ENCODE measurements at regions not wholly inside any gene's neighbourhood (a gene's known extent, or its start where the extent isn't known, plus 50 kb on each side); places are given as distances from the start of the nearest gene placed in this dataset.
"Not testable (repeated sequence)": the region's sequence is repeated elsewhere in the genome, so short reads cannot be mapped to it uniquely, and the experiment has no call there.

- DNase-seq (ENCODE audit: low read depth in 1 of 2, low spot score in 1 of 2), result no peak
- Histone ChIP-seq H3K27ac (replicated peaks) (no peak overlapping the region), H3K4me3 (replicated peaks; ENCODE audit: insufficient read depth, low read length) (no peak overlapping the region), H3K27me3 (ENCODE audit: insufficient read depth, poor library complexity, severe bottlenecking) (no peaks in the 10 kb centered on the region)
- TF ChIP-seq POLR2AphosphoS5 (IDR thresholded peaks at IDR 0.05; ENCODE audit: low read depth), result no peak
Observed at GRCh38 chr2:48089644-48090043, 183.3 kb upstream of the FBXO11 start.

DNA sequence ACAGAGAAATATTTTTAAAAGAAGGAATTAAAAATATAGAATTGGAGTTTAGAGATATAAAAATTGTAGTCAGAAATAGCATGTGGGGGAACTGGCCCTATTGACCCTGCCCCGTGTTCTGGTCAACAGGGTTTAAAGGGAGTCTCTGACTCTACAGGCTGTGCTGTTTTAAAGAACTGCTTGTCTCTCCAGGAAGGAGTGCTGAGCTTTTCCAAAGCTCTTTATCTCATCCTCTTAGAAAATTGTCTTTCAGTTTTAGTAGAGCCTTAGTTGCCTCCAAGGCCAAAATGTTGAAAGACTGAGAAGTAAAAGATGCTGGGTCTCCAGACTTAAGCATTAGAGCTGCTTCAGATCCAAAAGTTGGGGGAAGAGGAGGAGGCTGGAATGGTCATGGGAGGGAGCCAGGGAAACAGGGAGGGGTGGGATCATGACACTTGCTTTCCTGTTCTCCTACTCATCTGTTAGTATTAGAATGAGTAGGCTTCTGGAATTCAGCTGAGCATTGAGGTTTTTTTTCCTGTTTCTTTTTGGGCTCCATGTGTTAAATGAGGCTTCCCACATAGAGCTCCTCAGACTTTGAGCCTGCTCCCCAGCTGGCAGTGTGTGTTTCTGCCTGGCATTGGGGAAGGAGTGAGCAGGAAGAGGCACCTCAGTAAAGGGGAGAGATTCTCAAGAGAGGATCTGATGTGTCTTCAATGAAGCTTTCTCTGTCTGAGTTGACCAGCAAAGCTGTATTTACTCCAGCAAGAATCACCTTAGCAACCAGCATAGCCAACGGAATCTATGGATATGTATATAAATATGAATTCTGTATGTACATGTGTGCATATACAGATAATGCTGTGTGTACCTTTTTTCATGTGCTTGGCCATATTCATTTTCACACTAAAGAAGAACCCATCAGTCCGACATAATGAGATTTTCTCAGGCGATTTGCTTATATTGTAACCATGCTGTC, 186.8 kb upstream of the FBXO11 start:
- no peak for DNase-seq (ENCODE audit: low read depth in 1 of 2, low spot score in 1 of 2)
- H3K4me3 ChIP-seq (replicated peaks; ENCODE audit: insufficient read depth, low read length), result no peak overlapping the region
- no peaks in the 10 kb centered on the region for H3K27me3 ChIP-seq (ENCODE audit: insufficient read depth, poor library complexity, severe bottlenecking)
- no peak overlapping the region for H3K27ac ChIP-seq (replicated peaks)
- TF ChIP-seq CTCF (IDR thresholded peaks at IDR 0.05; ENCODE audit: insufficient read depth, low read length) (no peak), SPI1 (IDR thresholded peaks at IDR 0.05; ENCODE audit: borderline replicate concordance, low read depth) (no peak), GABPA (IDR thresholded peaks at IDR 0.05; ENCODE audit: low read depth) (no peak), POLR2AphosphoS5 (IDR thresholded peaks at IDR 0.05; ENCODE audit: low read depth) (no peak)
- TF ChIP-seq, protein P1, sequence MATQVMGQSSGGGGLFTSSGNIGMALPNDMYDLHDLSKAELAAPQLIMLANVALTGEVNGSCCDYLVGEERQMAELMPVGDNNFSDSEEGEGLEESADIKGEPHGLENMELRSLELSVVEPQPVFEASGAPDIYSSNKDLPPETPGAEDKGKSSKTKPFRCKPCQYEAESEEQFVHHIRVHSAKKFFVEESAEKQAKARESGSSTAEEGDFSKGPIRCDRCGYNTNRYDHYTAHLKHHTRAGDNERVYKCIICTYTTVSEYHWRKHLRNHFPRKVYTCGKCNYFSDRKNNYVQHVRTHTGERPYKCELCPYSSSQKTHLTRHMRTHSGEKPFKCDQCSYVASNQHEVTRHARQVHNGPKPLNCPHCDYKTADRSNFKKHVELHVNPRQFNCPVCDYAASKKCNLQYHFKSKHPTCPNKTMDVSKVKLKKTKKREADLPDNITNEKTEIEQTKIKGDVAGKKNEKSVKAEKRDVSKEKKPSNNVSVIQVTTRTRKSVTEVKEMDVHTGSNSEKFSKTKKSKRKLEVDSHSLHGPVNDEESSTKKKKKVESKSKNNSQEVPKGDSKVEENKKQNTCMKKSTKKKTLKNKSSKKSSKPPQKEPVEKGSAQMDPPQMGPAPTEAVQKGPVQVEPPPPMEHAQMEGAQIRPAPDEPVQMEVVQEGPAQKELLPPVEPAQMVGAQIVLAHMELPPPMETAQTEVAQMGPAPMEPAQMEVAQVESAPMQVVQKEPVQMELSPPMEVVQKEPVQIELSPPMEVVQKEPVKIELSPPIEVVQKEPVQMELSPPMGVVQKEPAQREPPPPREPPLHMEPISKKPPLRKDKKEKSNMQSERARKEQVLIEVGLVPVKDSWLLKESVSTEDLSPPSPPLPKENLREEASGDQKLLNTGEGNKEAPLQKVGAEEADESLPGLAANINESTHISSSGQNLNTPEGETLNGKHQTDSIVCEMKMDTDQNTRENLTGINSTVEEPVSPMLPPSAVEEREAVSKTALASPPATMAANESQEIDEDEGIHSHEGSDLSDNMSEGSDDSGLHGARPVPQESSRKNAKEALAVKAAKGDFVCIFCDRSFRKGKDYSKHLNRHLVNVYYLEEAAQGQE (IDR thresholded peaks at IDR 0.05; ENCODE audit: insufficient replicate concordance, low read depth), result no peak

DNA sequence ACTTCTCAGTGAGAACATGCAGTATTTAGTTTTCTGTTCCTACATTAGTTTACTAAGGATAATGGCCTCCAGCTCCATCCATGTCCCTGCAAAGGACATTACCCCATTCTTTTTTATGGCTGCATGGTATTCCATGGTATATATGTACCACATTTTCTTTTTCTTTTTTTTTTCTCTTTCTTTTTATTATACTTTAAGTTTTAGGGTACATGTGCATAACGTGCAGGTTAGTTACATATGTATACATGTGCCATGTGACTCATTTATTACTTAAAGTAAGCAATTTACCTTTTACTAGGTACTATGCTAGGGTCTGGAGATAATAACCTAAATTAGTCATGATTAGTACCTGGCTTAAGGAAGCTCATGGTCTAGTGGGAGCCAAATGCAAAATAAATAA, 190.5 kb upstream of the FBXO11 start:
- not testable (repeated sequence) for H3K4me3 ChIP-seq (replicated peaks; ENCODE audit: insufficient read depth, low read length); H3K27me3 ChIP-seq (ENCODE audit: insufficient read depth, poor library complexity, severe bottlenecking); DNase-seq (ENCODE audit: low read depth in 1 of 2, low spot score in 1 of 2); H3K27ac ChIP-seq (replicated peaks)

DNA sequence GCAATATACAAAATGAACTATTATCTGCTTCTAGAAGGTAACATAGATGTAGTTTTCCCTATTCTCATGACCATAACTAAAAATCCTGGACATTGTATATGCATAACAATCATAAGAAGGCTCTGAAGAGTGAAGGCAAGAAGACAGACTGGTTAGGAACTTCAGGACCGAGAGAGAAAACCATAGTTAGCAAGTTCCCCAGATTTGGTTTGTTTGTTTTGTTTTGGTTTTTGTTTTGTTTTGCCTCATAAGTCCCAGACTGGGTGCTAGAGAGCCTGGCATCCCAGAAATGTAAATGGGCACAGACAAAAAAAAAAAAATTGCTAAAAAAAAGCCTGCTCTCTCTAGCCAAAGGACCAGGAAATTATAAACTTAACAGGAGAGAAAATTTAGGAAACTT, 192.2 kb upstream of the FBXO11 start:
- DNase-seq (ENCODE audit: low read depth in 1 of 2, low spot score in 1 of 2), result no peak
- no peak overlapping the region for H3K27ac ChIP-seq (replicated peaks)
- H3K4me3 ChIP-seq (replicated peaks; ENCODE audit: insufficient read depth, low read length), result no peak overlapping the region
- H3K27me3 ChIP-seq (ENCODE audit: insufficient read depth, poor library complexity, severe bottlenecking), result no peaks in the 10 kb centered on the region
- TF ChIP-seq CTCF (IDR thresholded peaks at IDR 0.05; ENCODE audit: insufficient read depth, low read length) (no peak), GABPA (IDR thresholded peaks at IDR 0.05; ENCODE audit: low read depth) (no peak), SPI1 (IDR thresholded peaks at IDR 0.05; ENCODE audit: borderline replicate concordance, low read depth) (no peak), POLR2AphosphoS5 (IDR thresholded peaks at IDR 0.05; ENCODE audit: low read depth) (no peak)
- TF ChIP-seq, protein P1 (IDR thresholded peaks at IDR 0.05; ENCODE audit: insufficient replicate concordance, low read depth), result no peak

GRCh38 chr2:48104418-48104817, 198.1 kb upstream of the FBXO11 start:
- Histone ChIP-seq H3K27ac (replicated peaks) (no peak overlapping the region), H3K4me3 (replicated peaks; ENCODE audit: insufficient read depth, low read length) (no peak overlapping the region), H3K27me3 (ENCODE audit: insufficient read depth, poor library complexity, severe bottlenecking) (no peaks in the 10 kb centered on the region)
- TF ChIP-seq GABPA (IDR thresholded peaks at IDR 0.05; ENCODE audit: low read depth) (no peak), CTCF (IDR thresholded peaks at IDR 0.05; ENCODE audit: insufficient read depth, low read length) (no peak), POLR2AphosphoS5 (IDR thresholded peaks at IDR 0.05; ENCODE audit: low read depth) (no peak), SPI1 (IDR thresholded peaks at IDR 0.05; ENCODE audit: borderline replicate concordance, low read depth) (no peak)
- TF ChIP-seq, protein P1 (IDR thresholded peaks at IDR 0.05; ENCODE audit: insufficient replicate concordance, low read depth), result no peak
- no peak for DNase-seq (ENCODE audit: low read depth in 1 of 2, low spot score in 1 of 2)
